ENCODE measurements at regions not wholly inside any gene's neighbourhood (a gene's known extent, or its start where the extent isn't known, plus 50 kb on each side); places are given as distances from the start of the nearest gene placed in this dataset.

- TF ChIP-seq CTCF (conservative IDR thresholded peaks at IDR 0.05) = no peak
- no peak overlapping the region for H3K27ac ChIP-seq
Observed at GRCh38 chr2:222049946-222050345, 248.9 kb downstream of the PAX3 start.

GRCh38 chr2:222043897-222044296 is 254.9 kb downstream of the PAX3 start:
- no peak overlapping the region for H3K27ac ChIP-seq
- no peak for TF ChIP-seq CTCF (conservative IDR thresholded peaks at IDR 0.05)

- no peak for TF ChIP-seq CTCF (conservative IDR thresholded peaks at IDR 0.05)
- no peak overlapping the region for H3K27ac ChIP-seq
Observed at GRCh38 chr2:222042666-222043065, 256.1 kb downstream of the PAX3 start.

GRCh38 chr2:222040333-222040732 is 258.5 kb downstream of the PAX3 start:
- no peak for TF ChIP-seq CTCF (conservative IDR thresholded peaks at IDR 0.05)
- H3K27ac ChIP-seq = no peak overlapping the region

- H3K27ac ChIP-seq = no peak overlapping the region
- no peak for TF ChIP-seq CTCF (conservative IDR thresholded peaks at IDR 0.05)
Observed at GRCh38 chr2:222039821-222040220, 259.0 kb downstream of the PAX3 start.

- TF ChIP-seq CTCF (conservative IDR thresholded peaks at IDR 0.05) = peak; percentile 77
Observed at GRCh38 chr2:222038067-222038802, 260.6 kb downstream of the PAX3 start.

GRCh38 chr2:222037211-222037610 is 261.6 kb downstream of the PAX3 start:
- no peak for TF ChIP-seq CTCF (conservative IDR thresholded peaks at IDR 0.05)
- no peak overlapping the region for H3K27ac ChIP-seq

More at GRCh38 chr2:222038067-222038802, 260.6 kb downstream of the PAX3 start:
- no peak overlapping the region for H3K27ac ChIP-seq
